GM21619 (cell line): ENCODE measurements at regions not wholly inside any gene's neighbourhood (a gene's known extent, or its start where the extent isn't known, plus 50 kb on each side); places are given as distances from the start of the nearest gene placed in this dataset.

ENCODE experiments used
- ATAC-seq: cut with Tn5 transposase; IDR thresholded peaks from one replicate; pipeline ENCODE4 v1.9.1; 2021; ENCODE audit not compliant: unreplicated experiment

DNA sequence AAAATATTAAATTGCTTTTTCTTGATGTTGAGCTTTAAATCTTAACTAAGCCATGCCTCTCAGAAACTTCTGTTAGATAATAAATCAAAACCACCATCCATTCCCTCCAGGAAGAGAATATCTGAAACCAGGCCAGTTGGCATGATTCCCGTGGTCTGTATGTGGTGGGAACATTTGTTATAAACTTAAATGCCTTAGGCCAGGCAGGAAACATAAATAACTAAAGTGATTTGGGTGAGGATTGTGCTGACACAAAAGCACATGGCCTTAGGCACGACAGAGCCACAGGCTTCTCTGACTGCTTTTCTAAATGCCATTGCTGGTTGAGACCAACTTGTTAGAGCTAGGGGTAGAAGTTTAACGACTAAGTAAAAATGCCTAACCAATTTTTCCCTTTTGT is 255.9 kb downstream of the GABRG2 start:
- no peak for ATAC-seq

DNA sequence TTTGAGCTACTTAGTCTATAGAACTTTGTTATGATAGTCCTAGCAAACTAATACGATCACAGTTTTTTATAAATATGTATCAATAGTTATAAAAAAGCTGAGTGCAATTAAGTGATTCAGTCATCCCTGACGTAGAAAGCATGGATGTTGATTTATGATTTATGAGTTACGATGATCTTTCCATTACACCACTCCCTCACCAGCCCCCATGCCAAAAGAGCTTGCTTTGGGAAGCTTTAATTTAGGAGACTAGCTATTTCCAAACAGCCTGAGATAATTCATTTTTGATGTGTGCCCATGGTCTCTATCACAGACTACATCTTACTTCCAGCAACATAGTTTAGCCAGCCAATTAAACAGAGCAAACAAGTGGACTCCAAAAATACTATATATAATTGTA is 256.8 kb downstream of the GABRG2 start:
- no peak for ATAC-seq

DNA sequence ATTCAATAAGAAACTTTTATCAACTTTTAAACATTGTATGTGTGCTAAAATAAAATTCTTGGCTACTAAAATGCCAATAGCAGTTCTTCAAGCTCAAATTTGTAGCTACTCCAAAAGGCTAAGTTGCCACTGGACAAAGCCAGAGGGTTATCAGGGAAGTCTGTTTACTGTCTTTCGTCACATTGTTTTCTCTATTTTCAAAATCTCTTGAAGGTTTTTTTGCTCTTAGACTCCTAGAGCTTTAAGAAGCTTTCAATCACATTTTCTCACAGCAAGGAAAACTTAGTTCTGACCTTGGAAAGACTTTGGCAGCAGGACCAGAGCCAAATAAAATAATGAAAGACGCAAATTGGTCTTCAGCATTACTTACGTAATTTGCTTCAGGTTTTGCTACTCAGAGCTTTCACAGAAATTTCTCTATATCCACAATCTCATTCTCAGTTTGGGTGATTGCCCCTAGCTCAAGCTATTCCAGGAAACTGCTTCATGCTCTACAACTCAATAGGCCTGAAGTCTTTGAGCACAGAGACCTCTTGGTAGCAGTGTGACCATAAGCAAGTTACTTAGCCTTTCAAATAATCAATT is 257.7 kb downstream of the GABRG2 start:
- no peak for ATAC-seq

DNA sequence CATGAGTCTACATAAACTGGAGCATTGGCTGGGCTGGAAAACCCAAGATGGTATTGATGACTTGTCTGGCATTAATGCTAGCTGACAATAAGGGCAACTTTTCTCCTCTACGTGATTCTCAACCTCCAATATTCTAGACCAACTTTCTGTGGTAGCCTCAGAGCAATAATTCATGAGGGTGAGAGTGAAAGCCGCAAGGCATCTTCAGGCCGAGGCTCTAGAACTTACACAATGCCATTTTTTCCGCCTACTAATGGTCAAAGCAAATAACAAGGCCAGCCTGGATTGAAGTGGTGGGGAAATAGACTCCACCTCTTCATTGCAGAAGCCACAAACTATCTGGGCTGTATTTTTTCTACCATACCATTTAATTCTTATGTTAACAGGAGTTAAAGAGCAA is 267.4 kb downstream of the GABRG2 start:
- ATAC-seq, result no peak

DNA sequence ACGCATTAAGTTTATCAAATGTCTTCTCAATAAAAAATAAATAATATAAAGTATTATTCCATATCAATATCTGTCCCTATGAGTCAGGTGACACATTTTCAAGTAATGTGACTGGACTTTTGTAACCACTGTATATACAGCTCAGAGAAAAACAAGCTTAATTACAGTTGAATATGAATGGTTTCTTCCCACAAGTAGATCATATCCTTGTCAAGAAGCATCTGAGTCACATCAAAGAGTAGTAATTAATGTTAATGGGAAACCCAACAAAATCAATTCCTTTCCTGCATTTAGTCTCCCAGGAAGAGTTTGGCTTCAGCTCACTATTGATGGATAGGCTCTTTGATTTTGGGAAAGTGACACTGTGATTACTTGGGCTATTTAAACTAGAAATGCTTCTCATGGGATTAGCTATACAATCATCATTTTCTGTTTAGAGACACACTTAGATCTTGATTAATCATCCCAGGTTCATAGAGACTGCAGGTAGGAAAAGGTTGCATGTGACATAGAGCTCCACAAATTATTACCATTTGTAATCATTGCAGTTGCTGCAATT is 292.9 kb downstream of the GABRG2 start:
- ATAC-seq, result no peak

DNA sequence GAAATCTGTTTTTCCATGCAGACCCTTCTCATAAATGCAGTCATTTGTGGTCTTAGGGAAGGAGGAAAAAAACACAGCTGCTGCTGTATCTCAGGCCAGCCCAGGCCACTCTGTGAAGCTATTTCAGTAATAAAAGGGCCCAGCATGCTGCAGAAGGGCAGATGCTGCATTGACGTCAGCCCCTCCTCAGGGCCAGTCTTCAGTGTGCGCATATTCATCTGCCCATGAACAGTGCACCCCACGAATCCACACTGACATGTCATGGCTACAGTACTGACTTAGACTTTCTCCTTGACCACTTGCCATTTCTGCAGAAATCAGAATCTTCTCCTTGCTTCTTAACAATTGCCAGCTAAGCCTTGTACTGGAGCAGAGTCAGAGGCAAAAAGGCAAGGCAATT is 304.7 kb downstream of the GABRG2 start:
- ATAC-seq, result no peak

DNA sequence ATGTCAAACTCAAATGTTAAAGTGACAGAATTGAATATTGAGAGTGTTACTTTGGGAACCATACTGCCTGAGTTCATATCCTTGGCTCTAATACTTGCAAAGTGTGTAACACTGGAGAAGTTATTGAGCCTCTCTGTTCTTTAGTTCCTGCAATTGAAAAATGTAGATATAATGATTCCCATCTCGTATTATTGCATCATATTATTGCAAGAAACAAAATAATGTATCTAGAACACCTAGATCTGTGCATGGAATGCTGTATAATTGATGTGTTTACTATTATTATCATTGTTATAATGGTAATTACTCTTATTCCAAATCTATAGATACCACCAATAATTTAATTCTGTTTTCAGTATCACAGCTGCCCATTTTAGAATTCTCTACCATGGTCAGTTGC is 310.3 kb downstream of the GABRG2 start:
- no peak for ATAC-seq

DNA sequence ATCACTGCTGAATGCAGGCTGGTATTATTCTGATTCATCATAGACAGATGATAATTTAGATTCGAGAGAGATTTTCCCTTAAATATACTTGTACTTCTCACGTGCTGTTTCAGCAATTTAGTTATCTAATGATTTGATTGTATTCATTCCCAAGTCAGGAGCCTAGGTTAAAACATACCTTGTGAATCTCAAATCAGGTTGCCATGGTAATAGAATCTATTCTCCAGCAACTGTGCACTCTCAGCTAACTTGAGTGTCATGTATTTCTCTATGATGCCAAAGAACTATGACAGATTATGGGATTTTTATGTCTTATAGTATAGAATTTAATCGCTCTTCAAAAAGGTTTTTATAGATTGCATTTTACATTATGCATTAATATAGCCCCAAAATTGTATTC is 315.3 kb downstream of the GABRG2 start:
- ATAC-seq, result no peak

DNA sequence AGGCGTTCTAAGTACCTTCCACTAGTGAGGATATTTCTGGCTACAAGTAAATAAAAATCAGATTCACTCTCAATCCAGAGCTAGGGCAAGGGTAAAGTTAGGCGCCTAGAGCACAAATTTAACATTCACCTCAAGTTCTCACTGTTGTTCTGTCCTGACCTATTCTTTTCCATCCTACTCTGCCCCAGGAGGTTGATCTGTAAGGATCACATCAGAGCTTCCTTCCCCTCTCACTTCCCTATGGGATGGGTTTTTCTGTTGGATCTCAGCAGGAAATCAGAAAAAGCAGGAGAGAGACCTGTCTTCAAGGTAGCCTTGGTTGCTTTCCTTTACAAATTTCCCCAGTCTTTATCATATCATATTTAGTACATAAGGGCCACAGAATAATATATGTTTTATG is 316.7 kb downstream of the GABRG2 start:
- ATAC-seq, result no peak

DNA sequence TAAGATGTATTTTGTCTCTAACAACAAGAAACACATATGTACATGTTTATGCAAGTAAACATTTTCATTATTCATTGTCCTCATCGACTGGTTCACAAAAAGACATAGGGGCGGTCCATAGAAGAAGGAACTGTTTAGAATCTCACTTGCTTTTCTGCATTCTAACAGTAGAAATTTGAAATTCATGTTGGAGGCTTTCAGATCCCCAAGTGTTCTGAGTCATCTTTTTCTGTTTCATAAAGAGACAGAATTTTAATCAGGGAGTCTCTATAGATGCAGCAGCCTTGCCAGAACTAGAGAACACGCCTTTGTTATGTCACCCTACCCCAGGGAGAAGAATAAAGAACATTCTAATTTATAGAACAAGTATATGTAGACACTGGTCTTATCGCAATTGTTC is 324.3 kb downstream of the GABRG2 start:
- ATAC-seq, result no peak

DNA sequence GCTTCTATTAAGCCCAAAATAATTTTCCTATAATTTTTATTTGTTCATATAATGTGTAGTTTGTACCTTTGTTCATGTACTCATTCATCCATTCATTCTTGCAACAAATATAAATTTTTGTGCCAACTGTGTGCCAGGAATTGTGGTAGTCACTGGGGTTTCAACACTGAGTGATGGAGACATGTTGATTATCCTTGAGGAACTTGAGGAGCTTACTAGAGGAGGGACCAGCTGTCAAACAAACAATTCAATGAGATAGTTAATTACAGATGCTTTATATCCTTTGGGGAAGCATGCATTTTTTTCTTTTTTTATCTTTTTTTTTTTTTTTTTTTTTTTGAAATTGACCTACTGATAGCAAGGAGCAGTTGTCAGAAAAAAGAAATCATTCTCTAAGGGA is 324.8 kb downstream of the GABRG2 start:
- ATAC-seq, result no peak

DNA sequence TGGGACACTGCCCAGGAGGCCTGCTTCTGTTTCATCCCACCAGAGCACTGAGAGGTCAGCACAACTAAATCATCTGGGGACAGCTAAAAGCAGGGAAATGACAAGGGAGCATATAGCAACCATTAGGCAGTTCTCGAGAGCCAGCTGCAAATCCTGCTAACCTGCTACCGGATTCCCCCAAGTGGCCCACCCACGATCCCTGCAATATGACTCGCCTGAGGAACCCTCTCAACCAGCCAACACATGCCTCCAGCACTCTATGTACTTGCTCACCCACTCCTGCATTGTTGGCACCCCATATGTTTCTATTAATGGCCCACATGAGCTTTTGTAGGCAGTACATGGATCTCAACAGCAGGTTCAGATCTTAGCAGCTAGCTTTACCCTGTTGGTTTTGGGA is 326.0 kb downstream of the GABRG2 start:
- no peak for ATAC-seq

DNA sequence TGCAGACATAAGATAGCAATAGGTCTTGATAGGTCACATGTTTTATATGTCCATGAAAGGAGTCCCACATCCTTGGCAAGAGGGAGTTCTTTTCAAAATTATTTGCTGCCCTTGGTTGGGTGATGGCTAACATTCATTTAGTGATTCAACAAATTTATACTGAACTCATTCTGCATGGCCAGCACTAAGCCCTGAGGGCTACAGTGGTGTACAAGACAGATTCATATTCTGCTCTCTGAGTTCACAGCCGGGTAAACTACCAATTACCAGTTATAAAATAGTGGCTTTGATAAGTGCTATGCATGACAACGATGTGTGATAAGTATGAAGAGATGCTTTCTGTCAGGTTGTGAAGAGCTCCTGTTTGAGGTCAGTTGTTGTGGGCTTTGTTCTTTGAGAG is 340.0 kb downstream of the GABRG2 start:
- ATAC-seq, result no peak

DNA sequence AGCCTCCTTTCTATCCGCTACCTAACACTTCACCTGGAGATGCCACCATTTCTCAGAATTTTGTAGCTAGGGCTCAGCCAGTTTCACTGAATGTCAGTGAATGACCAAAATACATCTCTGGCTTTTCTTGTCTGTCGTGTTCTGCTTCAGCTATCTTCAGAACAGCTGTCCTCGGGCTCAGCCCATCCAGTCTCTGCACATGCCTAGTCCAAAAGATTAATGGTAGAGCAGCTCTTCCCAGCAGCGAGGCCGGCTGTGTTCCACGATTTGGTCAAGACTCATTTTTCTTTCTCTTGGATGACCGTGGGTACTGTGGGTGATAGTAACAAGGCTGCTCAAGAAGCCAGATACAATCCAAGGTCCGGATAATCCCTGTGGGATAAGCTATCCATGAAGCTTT is 342.8 kb downstream of the GABRG2 start:
- ATAC-seq, result no peak

DNA sequence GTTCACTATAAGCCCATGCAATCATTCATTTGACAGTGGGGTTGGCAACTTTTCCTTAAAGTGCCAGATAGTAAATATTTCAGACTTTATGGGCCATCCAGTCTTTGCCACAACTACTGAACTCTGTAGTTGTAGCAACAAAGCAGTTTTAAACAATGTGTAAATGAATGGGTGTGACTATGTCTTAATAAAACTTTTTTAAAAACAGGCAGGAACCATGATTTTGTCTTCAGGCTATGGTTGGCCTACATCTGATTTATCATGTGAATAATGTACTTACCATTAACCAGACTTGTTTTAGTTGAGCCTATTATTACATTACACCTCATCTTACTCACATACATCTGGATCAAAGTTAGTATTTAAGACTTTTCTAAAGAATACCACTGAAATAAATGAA is 361.6 kb downstream of the GABRG2 start:
- ATAC-seq, result no peak

DNA sequence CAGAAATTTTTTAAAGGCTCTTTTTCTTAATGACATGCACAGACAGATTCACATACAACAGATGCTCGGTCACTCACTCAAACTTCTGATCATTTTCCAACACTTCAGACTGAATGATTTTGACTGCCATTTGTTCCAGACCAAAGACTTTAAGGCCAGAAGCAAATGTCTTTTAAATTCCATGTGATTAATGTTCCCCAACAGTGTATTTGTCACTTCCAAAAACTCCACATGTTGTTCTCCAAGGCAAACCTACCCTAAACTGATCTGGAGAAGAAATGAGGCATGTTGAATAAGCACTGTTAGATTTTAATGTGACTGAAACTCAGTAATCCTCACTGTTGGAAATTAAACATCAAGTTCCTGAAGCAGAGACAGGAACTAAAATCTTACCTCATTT is 366.7 kb downstream of the GABRG2 start:
- no peak for ATAC-seq

DNA sequence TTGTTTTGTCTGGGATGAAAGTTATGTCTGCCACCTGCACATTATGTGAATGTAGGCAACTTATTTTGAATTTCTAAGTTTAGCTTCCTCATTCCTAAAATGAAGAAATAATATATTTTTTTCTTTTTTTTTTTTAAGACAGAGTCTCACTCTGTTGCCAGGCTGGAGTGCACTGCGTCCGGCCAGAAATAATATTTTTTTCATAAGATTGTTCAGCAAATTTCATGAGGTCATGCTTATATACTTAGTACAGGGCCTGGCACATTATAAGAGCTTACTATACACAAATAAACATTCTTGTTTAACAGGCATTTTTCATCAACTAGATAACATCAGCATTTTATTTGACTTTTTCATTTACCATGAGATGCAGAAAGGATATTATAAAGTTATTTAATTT is 368.5 kb downstream of the GABRG2 start:
- no peak for ATAC-seq

DNA sequence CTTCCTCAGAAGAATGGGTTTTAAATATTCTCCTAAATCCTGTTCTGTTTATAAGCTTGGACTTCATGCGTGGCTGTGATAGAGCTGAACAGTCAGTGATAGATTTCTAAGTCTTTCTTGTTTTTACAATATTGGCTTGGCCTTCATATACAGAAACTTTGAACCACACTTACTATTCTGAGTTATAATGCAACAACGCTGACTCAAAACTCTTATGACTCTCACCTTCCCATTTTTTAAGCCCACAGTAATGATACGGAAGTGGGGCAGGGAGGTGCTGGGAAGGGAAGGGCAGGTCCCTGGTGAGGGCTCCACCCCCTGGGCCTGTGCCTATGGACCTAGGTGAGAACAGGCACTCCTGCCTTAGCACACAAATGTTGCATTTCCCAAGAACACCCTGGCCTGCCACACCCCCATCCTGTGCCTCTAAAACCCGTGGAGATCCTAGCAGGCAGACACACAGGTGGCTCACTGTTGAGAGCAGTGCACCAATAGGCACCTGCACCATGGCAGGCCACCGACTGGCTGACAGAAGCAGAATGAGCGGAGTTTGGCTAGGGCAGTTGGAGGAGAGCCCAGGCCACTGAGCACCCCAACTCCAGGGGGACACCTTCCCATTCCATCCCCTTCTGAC is 376.7 kb downstream of the GABRG2 start:
- ATAC-seq, result no peak

DNA sequence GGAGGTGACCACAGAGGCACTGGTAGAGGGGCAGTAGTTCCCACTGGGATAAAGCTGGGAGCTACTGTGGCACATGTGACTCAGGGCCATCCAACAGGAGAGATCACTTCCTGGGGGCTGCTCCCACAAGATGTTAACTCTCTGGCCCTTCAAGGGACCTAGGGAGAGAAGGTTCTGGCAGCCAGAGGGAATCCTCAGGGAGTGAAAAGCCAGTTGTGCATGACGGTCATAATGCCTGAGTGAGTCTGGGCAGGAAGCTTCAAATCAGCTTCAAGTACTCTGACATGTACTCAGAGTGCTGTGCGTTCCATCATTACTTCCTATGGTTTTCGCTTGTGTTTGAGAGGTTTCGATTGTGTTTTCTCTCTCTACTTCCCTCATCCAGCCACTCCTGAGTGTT is 388.5 kb downstream of the GABRG2 start:
- ATAC-seq, result no peak

DNA sequence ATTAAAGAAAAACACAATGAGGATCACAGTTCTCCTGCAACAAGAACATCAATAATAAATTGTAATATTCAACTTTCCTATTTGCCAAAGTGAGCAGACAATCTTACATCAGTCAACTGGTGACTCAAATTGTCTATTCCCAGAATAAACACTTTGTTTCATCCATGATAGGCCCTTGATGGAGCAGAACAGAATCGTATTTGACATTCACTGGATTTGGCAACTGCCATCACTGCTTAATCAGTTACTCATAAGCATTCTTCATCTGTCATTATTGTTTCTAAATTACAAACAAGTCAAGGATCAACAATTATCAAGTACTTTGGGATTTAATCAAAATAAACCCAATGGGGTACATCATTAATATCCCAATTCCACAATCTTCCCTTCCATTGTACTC is 398.4 kb downstream of the GABRG2 start:
- no peak for ATAC-seq

DNA sequence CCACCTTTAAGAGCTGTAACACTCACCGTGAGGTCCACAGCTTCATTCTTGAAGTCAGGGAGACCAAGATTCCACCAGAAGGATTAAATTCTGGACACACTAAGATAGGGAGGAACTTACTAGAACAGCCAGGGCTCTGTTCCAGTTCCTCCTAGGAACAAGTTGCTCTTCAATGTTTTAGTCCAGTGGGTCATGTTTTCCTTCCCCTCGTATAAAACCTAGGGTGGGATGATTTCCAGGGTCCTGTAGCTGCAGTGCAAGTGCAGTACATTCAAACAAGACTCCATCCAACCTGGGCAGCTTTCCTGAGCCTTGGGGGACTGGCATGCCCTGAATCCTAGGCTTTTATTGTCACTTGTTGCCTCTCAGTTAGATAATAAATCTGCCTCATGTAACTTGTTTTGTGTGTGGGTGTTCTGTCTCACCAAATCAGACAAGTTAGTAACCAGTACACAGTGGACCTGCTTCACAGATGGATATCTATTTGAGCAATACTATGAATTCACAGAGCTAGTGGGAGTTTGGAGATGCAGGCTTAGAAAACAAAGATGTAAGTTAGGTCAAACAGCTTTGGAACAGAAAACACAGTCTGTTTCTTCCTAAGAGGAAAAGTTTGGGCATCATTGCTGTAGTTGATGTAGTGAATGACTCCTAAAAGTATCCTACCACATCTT is 405.6 kb downstream of the GABRG2 start:
- ATAC-seq, result no peak

DNA sequence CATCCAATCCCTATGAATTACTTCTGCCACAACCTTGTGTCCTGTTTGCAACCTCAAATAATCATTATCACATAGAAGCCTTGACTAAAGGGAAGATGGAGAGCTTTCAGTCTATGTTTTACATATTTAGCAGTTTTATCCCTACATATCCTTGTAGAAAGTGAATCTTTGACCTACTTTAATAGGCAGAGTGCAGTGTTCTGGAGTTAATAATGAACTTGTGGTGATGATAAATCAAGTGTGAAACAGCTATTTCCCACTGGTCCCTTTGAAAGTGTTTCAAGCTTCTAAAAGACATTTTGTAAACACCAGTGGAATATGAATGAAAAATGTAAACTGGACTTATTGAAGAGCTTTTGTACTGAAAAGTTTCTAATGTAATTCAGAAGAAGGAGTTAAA is 406.7 kb downstream of the GABRG2 start:
- ATAC-seq, result no peak

DNA sequence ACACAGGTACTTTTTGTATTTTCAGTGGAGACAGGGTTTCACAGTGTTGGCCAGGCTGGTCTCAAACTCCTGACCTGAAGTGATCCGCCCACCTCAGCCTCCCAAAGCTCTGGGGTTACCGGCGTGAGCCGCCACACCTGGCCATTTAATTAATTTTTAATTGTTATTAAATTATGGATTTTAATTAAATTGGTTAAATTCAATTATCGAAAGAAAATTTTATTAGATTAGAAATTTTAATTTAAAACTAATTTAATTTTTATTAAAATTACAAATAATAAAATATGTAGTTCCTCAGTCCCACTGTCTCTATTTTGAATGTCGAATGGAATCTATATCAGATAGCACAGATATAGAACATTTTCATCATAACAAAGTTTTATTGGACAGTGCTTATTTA is 416.5 kb downstream of the GABRG2 start:
- no peak for ATAC-seq
